ENCODE measurements at regions not wholly inside any gene's neighbourhood (a gene's known extent, or its start where the extent isn't known, plus 50 kb on each side); places are given as distances from the start of the nearest gene placed in this dataset.
"Not testable (repeated sequence)": the region's sequence is repeated elsewhere in the genome, so short reads cannot be mapped to it uniquely, and the experiment has no call there.

- Histone ChIP-seq H3K27me3 (ENCODE audit: control insufficient read depth in 2 of 2, insufficient read depth in 2 of 2, low read length in 2 of 2) (no peaks in the 10 kb centered on the region), H3K36me3 (ENCODE audit: control insufficient read depth in 2 of 2, insufficient read depth in 2 of 2, low read length in 2 of 2) (no peaks in the 10 kb centered on the region), H3K9ac (ENCODE audit: low read depth in 1 of 2, low read length in 2 of 2) (no peak overlapping the region), H3K27ac (ENCODE audit: low read depth in 2 of 2, low read length in 2 of 2) (no peak overlapping the region), H3K9me3 (ENCODE audit: control insufficient read depth in 2 of 2, low read length in 2 of 2) (no peaks in the 10 kb centered on the region), H3K4me3 (ENCODE audit: low read length in 2 of 2) (no peak overlapping the region), H3K4me1 (ENCODE audit: control insufficient read depth in 2 of 2, insufficient read depth in 2 of 2, low read length in 2 of 2) (no peaks in the 10 kb centered on the region)
These were observed 836.7 kb upstream of the CDH10 start for GRCh38 chr5:25481463-25481862.

DNA sequence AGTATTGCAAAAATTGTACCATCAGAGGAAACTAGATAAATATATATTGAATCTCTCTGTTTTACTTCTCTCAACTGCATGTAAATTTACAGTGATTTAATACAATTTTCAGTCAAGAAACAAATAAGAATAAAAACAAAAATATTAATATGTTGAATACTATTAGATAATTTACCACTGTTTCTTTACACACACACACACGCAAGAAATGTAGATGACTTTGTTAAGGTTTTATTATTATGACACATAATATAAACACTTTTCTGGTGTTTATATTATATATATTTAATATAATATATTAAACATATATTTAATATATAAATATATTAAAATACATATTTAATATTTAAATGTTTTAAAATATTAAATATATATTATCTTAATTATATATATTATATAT lies 814.3 kb upstream of the CDH10 start:
- no peaks in the 10 kb centered on the region for H3K27me3 ChIP-seq (ENCODE audit: control insufficient read depth in 2 of 2, insufficient read depth in 2 of 2, low read length in 2 of 2)
- no peak overlapping the region for H3K27ac ChIP-seq (ENCODE audit: low read depth in 2 of 2, low read length in 2 of 2)
- H3K4me1 ChIP-seq (ENCODE audit: control insufficient read depth in 2 of 2, insufficient read depth in 2 of 2, low read length in 2 of 2) = no peaks in the 10 kb centered on the region
- H3K9me3 ChIP-seq (ENCODE audit: control insufficient read depth in 2 of 2, low read length in 2 of 2) = peaks cover 0 to 3% of the 10 kb centered on the region in 2 donors
- no peak overlapping the region for H3K9ac ChIP-seq (ENCODE audit: low read depth in 1 of 2, low read length in 2 of 2)
- H3K4me3 ChIP-seq (ENCODE audit: low read length in 2 of 2) = no peak overlapping the region
- H3K36me3 ChIP-seq (ENCODE audit: control insufficient read depth in 2 of 2, insufficient read depth in 2 of 2, low read length in 2 of 2) = no peaks in the 10 kb centered on the region

DNA sequence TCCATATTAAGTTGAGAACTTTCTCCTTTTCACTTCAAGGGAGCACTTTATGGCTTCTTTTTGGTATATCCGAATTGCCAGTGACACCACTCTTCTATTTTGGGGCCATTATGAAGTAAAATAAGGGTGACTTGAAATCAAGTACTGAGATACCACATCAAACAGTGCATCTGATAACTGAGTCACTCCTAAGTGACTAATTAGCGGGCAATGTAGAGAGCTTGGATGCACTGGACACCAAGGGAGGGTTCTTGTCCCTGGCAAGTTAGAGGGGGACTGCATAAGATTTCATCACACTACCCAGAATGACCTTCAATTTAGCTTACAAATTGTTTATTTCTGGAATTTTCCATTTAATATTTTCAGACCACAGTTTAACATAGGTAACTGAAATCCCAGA lies 813.9 kb upstream of the CDH10 start:
- Histone ChIP-seq H3K36me3 (ENCODE audit: control insufficient read depth in 2 of 2, insufficient read depth in 2 of 2, low read length in 2 of 2) (no peaks in the 10 kb centered on the region), H3K27ac (ENCODE audit: low read depth in 2 of 2, low read length in 2 of 2) (no peak overlapping the region), H3K27me3 (ENCODE audit: control insufficient read depth in 2 of 2, insufficient read depth in 2 of 2, low read length in 2 of 2) (no peaks in the 10 kb centered on the region), H3K4me3 (ENCODE audit: low read length in 2 of 2) (no peak overlapping the region), H3K9ac (ENCODE audit: low read depth in 1 of 2, low read length in 2 of 2) (no peak overlapping the region), H3K4me1 (ENCODE audit: control insufficient read depth in 2 of 2, insufficient read depth in 2 of 2, low read length in 2 of 2) (no peaks in the 10 kb centered on the region), H3K9me3 (ENCODE audit: control insufficient read depth in 2 of 2, low read length in 2 of 2) (peaks cover 0 to 5% of the 10 kb centered on the region in 2 donors)

DNA sequence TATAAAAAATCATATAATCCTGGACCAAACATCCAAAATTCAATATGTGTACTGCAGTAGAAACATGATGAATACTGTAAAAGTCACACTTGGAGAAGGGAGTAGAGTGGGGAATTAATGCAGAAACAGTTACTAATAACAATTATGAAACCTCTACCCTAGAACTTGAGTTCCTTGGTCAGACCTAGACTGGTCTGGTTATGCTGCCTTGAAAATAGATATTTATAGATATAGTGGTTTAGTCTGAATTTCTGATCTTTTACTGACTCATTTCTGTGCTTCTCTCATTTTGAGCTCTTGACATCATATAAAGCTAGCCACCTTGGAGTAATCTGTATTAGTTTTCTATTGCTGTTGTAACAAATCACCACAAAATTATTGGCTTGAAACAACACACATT lies 808.7 kb upstream of the CDH10 start:
- Histone ChIP-seq H3K9ac (ENCODE audit: low read depth in 1 of 2, low read length in 2 of 2) (no peak overlapping the region), H3K4me3 (ENCODE audit: low read length in 2 of 2) (no peak overlapping the region), H3K36me3 (ENCODE audit: control insufficient read depth in 2 of 2, insufficient read depth in 2 of 2, low read length in 2 of 2) (no peaks in the 10 kb centered on the region), H3K9me3 (ENCODE audit: control insufficient read depth in 2 of 2, low read length in 2 of 2) (peaks cover 0 to 5% of the 10 kb centered on the region in 2 donors), H3K27ac (ENCODE audit: low read depth in 2 of 2, low read length in 2 of 2) (no peak overlapping the region), H3K4me1 (ENCODE audit: control insufficient read depth in 2 of 2, insufficient read depth in 2 of 2, low read length in 2 of 2) (no peaks in the 10 kb centered on the region), H3K27me3 (ENCODE audit: control insufficient read depth in 2 of 2, insufficient read depth in 2 of 2, low read length in 2 of 2) (no peaks in the 10 kb centered on the region)

GRCh38 chr5:25451294-25451693 lies 806.5 kb upstream of the CDH10 start:
- no peaks in the 10 kb centered on the region for H3K36me3 ChIP-seq (ENCODE audit: control insufficient read depth in 2 of 2, insufficient read depth in 2 of 2, low read length in 2 of 2)
- H3K9ac ChIP-seq (ENCODE audit: low read depth in 1 of 2, low read length in 2 of 2) = no peak overlapping the region
- H3K27ac ChIP-seq (ENCODE audit: low read depth in 2 of 2, low read length in 2 of 2) = no peak overlapping the region
- H3K9me3 ChIP-seq (ENCODE audit: control insufficient read depth in 2 of 2, low read length in 2 of 2) = peaks cover 0 to 5% of the 10 kb centered on the region in 2 donors
- no peak overlapping the region for H3K4me3 ChIP-seq (ENCODE audit: low read length in 2 of 2)
- no peaks in the 10 kb centered on the region for H3K4me1 ChIP-seq (ENCODE audit: control insufficient read depth in 2 of 2, insufficient read depth in 2 of 2, low read length in 2 of 2)
- H3K27me3 ChIP-seq (ENCODE audit: control insufficient read depth in 2 of 2, insufficient read depth in 2 of 2, low read length in 2 of 2) = no peaks in the 10 kb centered on the region

DNA sequence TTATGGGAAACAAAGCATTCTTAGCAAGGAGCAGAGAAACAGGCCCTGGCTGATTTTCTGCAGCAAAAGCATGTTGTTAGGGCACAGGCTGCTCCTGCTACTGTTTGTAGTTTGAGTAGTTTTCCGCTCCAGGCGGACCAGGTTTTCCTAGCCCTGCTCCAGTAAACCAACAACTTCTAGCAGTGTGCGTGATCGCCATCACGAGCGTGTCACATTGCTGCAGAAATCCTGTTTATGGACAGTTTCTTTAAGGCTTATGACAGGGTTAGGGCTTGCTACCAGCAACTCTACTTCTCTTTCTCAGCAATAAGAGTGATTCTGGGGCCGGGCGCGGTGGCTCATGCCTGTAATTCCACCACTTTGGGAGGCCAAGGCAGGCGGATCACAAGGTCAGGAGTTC lies 803.9 kb upstream of the CDH10 start:
- Histone ChIP-seq H3K27ac (ENCODE audit: low read depth in 2 of 2, low read length in 2 of 2) (no peak overlapping the region), H3K36me3 (ENCODE audit: control insufficient read depth in 2 of 2, insufficient read depth in 2 of 2, low read length in 2 of 2) (no peaks in the 10 kb centered on the region), H3K9ac (ENCODE audit: low read depth in 1 of 2, low read length in 2 of 2) (no peak overlapping the region), H3K27me3 (ENCODE audit: control insufficient read depth in 2 of 2, insufficient read depth in 2 of 2, low read length in 2 of 2) (no peaks in the 10 kb centered on the region), H3K4me1 (ENCODE audit: control insufficient read depth in 2 of 2, insufficient read depth in 2 of 2, low read length in 2 of 2) (no peaks in the 10 kb centered on the region), H3K9me3 (ENCODE audit: control insufficient read depth in 2 of 2, low read length in 2 of 2) (no peaks in the 10 kb centered on the region), H3K4me3 (ENCODE audit: low read length in 2 of 2) (no peak overlapping the region)

DNA sequence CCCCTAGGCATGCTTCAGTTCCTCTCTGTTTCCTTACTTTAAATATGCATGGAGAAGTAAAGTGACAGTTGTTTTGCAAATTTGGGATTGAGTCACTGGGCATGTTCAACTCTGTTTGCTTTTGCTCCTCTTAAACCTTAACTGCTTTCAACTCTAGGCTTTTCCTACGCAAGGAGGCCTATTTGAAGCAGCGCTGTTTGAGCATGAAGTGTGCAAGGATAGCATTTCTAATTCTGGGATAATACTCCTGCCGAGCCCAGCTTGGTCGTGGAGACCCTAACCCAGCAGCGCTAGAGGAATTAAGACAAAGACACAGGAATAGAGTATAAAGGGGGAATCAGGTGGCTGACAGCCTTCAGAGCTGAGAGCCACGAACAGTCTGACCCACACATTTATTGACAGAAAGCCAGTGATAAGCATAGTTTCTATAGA lies 803.4 kb upstream of the CDH10 start:
- H3K36me3 ChIP-seq (ENCODE audit: control insufficient read depth in 2 of 2, insufficient read depth in 2 of 2, low read length in 2 of 2) = no peaks in the 10 kb centered on the region
- no peak overlapping the region for H3K9ac ChIP-seq (ENCODE audit: low read depth in 1 of 2, low read length in 2 of 2)
- H3K4me3 ChIP-seq (ENCODE audit: low read length in 2 of 2) = no peak overlapping the region
- no peaks in the 10 kb centered on the region for H3K27me3 ChIP-seq (ENCODE audit: control insufficient read depth in 2 of 2, insufficient read depth in 2 of 2, low read length in 2 of 2)
- H3K9me3 ChIP-seq (ENCODE audit: control insufficient read depth in 2 of 2, low read length in 2 of 2) = no peaks in the 10 kb centered on the region
- H3K27ac ChIP-seq (ENCODE audit: low read depth in 2 of 2, low read length in 2 of 2) = no peak overlapping the region
- no peaks in the 10 kb centered on the region for H3K4me1 ChIP-seq (ENCODE audit: control insufficient read depth in 2 of 2, insufficient read depth in 2 of 2, low read length in 2 of 2)

- not testable (repeated sequence) for H3K27me3 ChIP-seq (ENCODE audit: control insufficient read depth in 2 of 2, insufficient read depth in 2 of 2, low read length in 2 of 2); H3K4me1 ChIP-seq (ENCODE audit: control insufficient read depth in 2 of 2, insufficient read depth in 2 of 2, low read length in 2 of 2); H3K36me3 ChIP-seq (ENCODE audit: control insufficient read depth in 2 of 2, insufficient read depth in 2 of 2, low read length in 2 of 2); H3K9me3 ChIP-seq (ENCODE audit: control insufficient read depth in 2 of 2, low read length in 2 of 2); H3K4me3 ChIP-seq (ENCODE audit: low read length in 2 of 2); H3K9ac ChIP-seq (ENCODE audit: low read depth in 1 of 2, low read length in 2 of 2); H3K27ac ChIP-seq (ENCODE audit: low read depth in 2 of 2, low read length in 2 of 2)
These were observed 801.3 kb upstream of the CDH10 start for GRCh38 chr5:25446061-25446420.

- H3K27me3 ChIP-seq (ENCODE audit: control insufficient read depth in 2 of 2, insufficient read depth in 2 of 2, low read length in 2 of 2) = not testable (repeated sequence)
These were observed 800.7 kb upstream of the CDH10 start for GRCh38 chr5:25445381-25446060.

DNA sequence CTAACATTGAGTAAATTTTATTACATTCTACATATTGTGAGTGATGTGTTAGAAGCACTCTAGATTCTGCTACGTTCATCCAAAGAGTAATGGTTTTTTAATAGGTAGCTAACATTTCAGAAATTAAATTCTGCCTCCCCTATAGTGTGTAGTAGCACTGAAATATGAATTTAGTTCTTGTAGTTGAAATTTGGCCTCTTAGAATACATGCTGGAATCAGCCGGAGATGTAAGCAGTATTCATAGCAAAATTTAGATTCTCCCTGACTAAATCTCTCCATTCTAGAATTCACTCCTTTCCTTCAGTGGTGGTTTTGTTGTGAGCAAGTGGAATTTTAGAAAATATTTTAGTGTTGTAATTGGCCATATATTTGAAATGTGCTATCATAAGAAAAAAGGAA lies 799.9 kb upstream of the CDH10 start:
- Histone ChIP-seq H3K4me1 (ENCODE audit: control insufficient read depth in 2 of 2, insufficient read depth in 2 of 2, low read length in 2 of 2) (no peaks in the 10 kb centered on the region), H3K9ac (ENCODE audit: low read depth in 1 of 2, low read length in 2 of 2) (no peak overlapping the region), H3K27me3 (ENCODE audit: control insufficient read depth in 2 of 2, insufficient read depth in 2 of 2, low read length in 2 of 2) (no peaks in the 10 kb centered on the region), H3K27ac (ENCODE audit: low read depth in 2 of 2, low read length in 2 of 2) (no peak overlapping the region), H3K36me3 (ENCODE audit: control insufficient read depth in 2 of 2, insufficient read depth in 2 of 2, low read length in 2 of 2) (no peaks in the 10 kb centered on the region), H3K9me3 (ENCODE audit: control insufficient read depth in 2 of 2, low read length in 2 of 2) (no peaks in the 10 kb centered on the region), H3K4me3 (ENCODE audit: low read length in 2 of 2) (no peak overlapping the region)

More at GRCh38 chr5:25445381-25446060, 800.7 kb upstream of the CDH10 start:
- not testable (repeated sequence) for H3K4me3 ChIP-seq (ENCODE audit: low read length in 2 of 2); H3K27ac ChIP-seq (ENCODE audit: low read depth in 2 of 2, low read length in 2 of 2); H3K4me1 ChIP-seq (ENCODE audit: control insufficient read depth in 2 of 2, insufficient read depth in 2 of 2, low read length in 2 of 2); H3K36me3 ChIP-seq (ENCODE audit: control insufficient read depth in 2 of 2, insufficient read depth in 2 of 2, low read length in 2 of 2); H3K9ac ChIP-seq (ENCODE audit: low read depth in 1 of 2, low read length in 2 of 2); H3K9me3 ChIP-seq (ENCODE audit: control insufficient read depth in 2 of 2, low read length in 2 of 2)

- H3K9me3 ChIP-seq (ENCODE audit: control insufficient read depth in 2 of 2, low read length in 2 of 2) = no peaks in the 10 kb centered on the region
- H3K4me3 ChIP-seq (ENCODE audit: low read length in 2 of 2) = no peak overlapping the region
- no peak overlapping the region for H3K27ac ChIP-seq (ENCODE audit: low read depth in 2 of 2, low read length in 2 of 2)
- no peak overlapping the region for H3K9ac ChIP-seq (ENCODE audit: low read depth in 1 of 2, low read length in 2 of 2)
- H3K36me3 ChIP-seq (ENCODE audit: control insufficient read depth in 2 of 2, insufficient read depth in 2 of 2, low read length in 2 of 2) = no peaks in the 10 kb centered on the region
- no peaks in the 10 kb centered on the region for H3K27me3 ChIP-seq (ENCODE audit: control insufficient read depth in 2 of 2, insufficient read depth in 2 of 2, low read length in 2 of 2)
- H3K4me1 ChIP-seq (ENCODE audit: control insufficient read depth in 2 of 2, insufficient read depth in 2 of 2, low read length in 2 of 2) = no peaks in the 10 kb centered on the region
These were observed 797.0 kb upstream of the CDH10 start for GRCh38 chr5:25441810-25442209.
